H1 (cell line): ENCODE measurements at regions not wholly inside any gene's neighbourhood (a gene's known extent, or its start where the extent isn't known, plus 50 kb on each side); places are given as distances from the start of the nearest gene placed in this dataset.

ENCODE experiments used
- CEBPB ChIP-seq: IDR thresholded peaks from 2 replicates; pipeline ENCODE4 v1.6.1; 2012; ENCODE audit warnings: low read depth, low read length
- EP300 ChIP-seq, 2 experiments: IDR thresholded peaks; 1 replicate in 1 of 2; 2 replicates in 1 of 2; pipeline ENCODE4 v1.6.1; 2011 to 2012; ENCODE audit warnings: low read depth in 2 of 2, low read length in 2 of 2, mild to moderate bottlenecking in 2 of 2, borderline replicate concordance in 1 of 2, inconsistent platforms in 1 of 2, moderate library complexity in 1 of 2
- GABPA ChIP-seq: IDR thresholded peaks from 2 replicates; pipeline ENCODE4 v1.6.1; 2011; ENCODE audit warnings: mild to moderate bottlenecking, low read length, moderate library complexity, borderline replicate concordance; ENCODE audit not compliant: insufficient read depth
- RNF2 ChIP-seq: fragments of 200-900, 300-1000 bp; sonication (generic); IDR thresholded peaks from 2 replicates; pipeline ENCODE4 v1.7.1; 2016; ENCODE audit warnings: borderline replicate concordance, low read depth, mild to moderate bottlenecking, antibody characterized with exemption, low read length; ENCODE audit not compliant: poor library complexity, severe bottlenecking; ENCODE audit errors: missing control alignments
- SIN3A ChIP-seq, 2 experiments: IDR thresholded peaks in 1 of 2; conservative IDR thresholded peaks in 1 of 2; 2 replicates each; pipeline ENCODE4 v1.6.1; 2011 to 2012; ENCODE audit warnings: low read length in 2 of 2, improper control_type of control experiment in 1 of 2, low read depth in 1 of 2, mild to moderate bottlenecking in 1 of 2
- SIX5 ChIP-seq: IDR thresholded peaks from 2 replicates; pipeline ENCODE4 v1.6.1; 2011; ENCODE audit warnings: mild to moderate bottlenecking, low read depth, low read length
- SP1 ChIP-seq: IDR thresholded peaks from 2 replicates; pipeline ENCODE4 v1.6.1; 2011; ENCODE audit warnings: low read depth, low read length
- TF ChIP-seq, protein P1 (sequence below), 3 experiments: IDR thresholded peaks; 1 replicate in 2 of 3; 2 replicates in 1 of 3; pipeline versions ENCODE4 v1.5.1 to v1.6.1; 2011; ENCODE audit warnings: low read length in 3 of 3, mild to moderate bottlenecking in 3 of 3, inconsistent platforms in 2 of 3, low read depth in 1 of 3, moderate library complexity in 1 of 3; ENCODE audit not compliant: insufficient read depth in 1 of 3; ENCODE audit errors: control extremely low read depth in 1 of 3

- TF ChIP-seq GABPA (no peak), EP300 (IDR thresholded peaks at IDR 0.05; ENCODE audit: borderline replicate concordance in 1 of 2, low read depth in 2 of 2, low read length in 2 of 2) (no peak), SIX5 (no peak), CEBPB (no peak), RNF2 (no peak), SIN3A (conservative IDR thresholded peaks at IDR 0.05 in 1 of 2, IDR thresholded peaks at IDR 0.05 in 1 of 2; ENCODE audit: low read depth in 1 of 2, low read length in 2 of 2) (no peak), SP1 (no peak)
- TF ChIP-seq, protein P1, sequence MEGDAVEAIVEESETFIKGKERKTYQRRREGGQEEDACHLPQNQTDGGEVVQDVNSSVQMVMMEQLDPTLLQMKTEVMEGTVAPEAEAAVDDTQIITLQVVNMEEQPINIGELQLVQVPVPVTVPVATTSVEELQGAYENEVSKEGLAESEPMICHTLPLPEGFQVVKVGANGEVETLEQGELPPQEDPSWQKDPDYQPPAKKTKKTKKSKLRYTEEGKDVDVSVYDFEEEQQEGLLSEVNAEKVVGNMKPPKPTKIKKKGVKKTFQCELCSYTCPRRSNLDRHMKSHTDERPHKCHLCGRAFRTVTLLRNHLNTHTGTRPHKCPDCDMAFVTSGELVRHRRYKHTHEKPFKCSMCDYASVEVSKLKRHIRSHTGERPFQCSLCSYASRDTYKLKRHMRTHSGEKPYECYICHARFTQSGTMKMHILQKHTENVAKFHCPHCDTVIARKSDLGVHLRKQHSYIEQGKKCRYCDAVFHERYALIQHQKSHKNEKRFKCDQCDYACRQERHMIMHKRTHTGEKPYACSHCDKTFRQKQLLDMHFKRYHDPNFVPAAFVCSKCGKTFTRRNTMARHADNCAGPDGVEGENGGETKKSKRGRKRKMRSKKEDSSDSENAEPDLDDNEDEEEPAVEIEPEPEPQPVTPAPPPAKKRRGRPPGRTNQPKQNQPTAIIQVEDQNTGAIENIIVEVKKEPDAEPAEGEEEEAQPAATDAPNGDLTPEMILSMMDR (IDR thresholded peaks at IDR 0.05; ENCODE audit: control extremely low read depth in 1 of 3, insufficient read depth in 1 of 3, low read depth in 1 of 3, low read length in 3 of 3), result no peak
These were observed 91.0 kb upstream of the SSTR4 start for GRCh38 chr20:22944062-22944461.
